HG03095 (cell line): ENCODE measurements at regions not wholly inside any gene's neighbourhood (a gene's known extent, or its start where the extent isn't known, plus 50 kb on each side); places are given as distances from the start of the nearest gene placed in this dataset.
"Not testable (repeated sequence)": the region's sequence is repeated elsewhere in the genome, so short reads cannot be mapped to it uniquely, and the experiment has no call there.

Experiments
- ATAC-seq: cut with Tn5 transposase; IDR thresholded peaks from one replicate; pipeline ENCODE4 v1.9.1; 2021; ENCODE audit warnings: moderate library complexity; ENCODE audit not compliant: unreplicated experiment

GRCh38 chr14:30064454-30064853 is 136.8 kb upstream of the PRKD1 start:
- ATAC-seq: no peak

GRCh38 chr14:30069536-30069935 is 141.9 kb upstream of the PRKD1 start:
- ATAC-seq: no peak

GRCh38 chr14:30072454-30072853 is 144.8 kb upstream of the PRKD1 start:
- not testable (repeated sequence) for ATAC-seq

- ATAC-seq: no peak
Observed at GRCh38 chr14:30077946-30078345, 150.3 kb upstream of the PRKD1 start.

- ATAC-seq: no peak
Observed at GRCh38 chr14:30078811-30079402, 151.3 kb upstream of the PRKD1 start.

GRCh38 chr14:30082486-30082885 is 154.8 kb upstream of the PRKD1 start:
- ATAC-seq: no peak

GRCh38 chr14:30084811-30085210 is 157.2 kb upstream of the PRKD1 start:
- no peak for ATAC-seq

- ATAC-seq: no peak
Observed at GRCh38 chr14:30085943-30086342, 158.3 kb upstream of the PRKD1 start.

- no peak for ATAC-seq
Observed at GRCh38 chr14:30088620-30089019, 161.0 kb upstream of the PRKD1 start.

GRCh38 chr14:30108975-30109700 is 181.5 kb upstream of the PRKD1 start:
- ATAC-seq: no peak

- no peak for ATAC-seq
Observed at GRCh38 chr14:30114051-30114450, 186.4 kb upstream of the PRKD1 start.

- no peak for ATAC-seq
Observed at GRCh38 chr14:30115756-30116155, 188.1 kb upstream of the PRKD1 start.

- no peak for ATAC-seq
Observed at GRCh38 chr14:30118992-30119640, 191.5 kb upstream of the PRKD1 start.

GRCh38 chr14:30125322-30125979 is 197.8 kb upstream of the PRKD1 start:
- no peak for ATAC-seq

GRCh38 chr14:30129807-30130206 is 202.2 kb upstream of the PRKD1 start:
- ATAC-seq: no peak

- no peak for ATAC-seq
Observed at GRCh38 chr14:30131581-30132097, 204.0 kb upstream of the PRKD1 start.

- no peak for ATAC-seq
Observed at GRCh38 chr14:30132196-30132595, 204.5 kb upstream of the PRKD1 start.

- no peak for ATAC-seq
Observed at GRCh38 chr14:30134936-30135335, 207.3 kb upstream of the PRKD1 start.

- no peak for ATAC-seq
Observed at GRCh38 chr14:30138567-30138966, 210.9 kb upstream of the PRKD1 start.

- ATAC-seq: no peak
Observed at GRCh38 chr14:30142216-30142615, 214.6 kb upstream of the PRKD1 start.

GRCh38 chr14:30143627-30144026 is 216.0 kb upstream of the PRKD1 start:
- no peak for ATAC-seq

GRCh38 chr14:30153717-30154116 is 226.1 kb upstream of the PRKD1 start:
- no peak for ATAC-seq
